ENCODE measurements at regions not wholly inside any gene's neighbourhood (a gene's known extent, or its start where the extent isn't known, plus 50 kb on each side); places are given as distances from the start of the nearest gene placed in this dataset.

GRCh38 chr3:150300852-150301517 lies 107.1 kb upstream of the TSC22D2 start:
- WGBS (ENCODE audit: insufficient coverage, insufficient replicate concordance, low lambda C conversion rate, missing lambda C conversion rate): 31% methylated on average over 8 of the region's 8 CpGs
- Histone ChIP-seq H3K4me3 (no peak overlapping the region), H3K27me3 (replicated peaks in 1 of 2; ENCODE audit: control insufficient read depth in 2 of 2, insufficient read depth in 2 of 2, low read length in 1 of 2) (no peaks in the 10 kb centered on the region; a peak in 1 of 4 replicates), H3K9ac (ENCODE audit: control insufficient read depth, insufficient read depth, low read length) (no peak overlapping the region), H3K79me2 (ENCODE audit: control insufficient read depth, insufficient read depth, low read length) (no peaks in the 10 kb centered on the region), H3K27ac (ENCODE audit: control insufficient read depth, insufficient read depth) (no peak overlapping the region), H4K20me1 (ENCODE audit: control insufficient read depth, insufficient read depth) (no peaks in the 10 kb centered on the region), H3K9me3 (replicated peaks; ENCODE audit: control insufficient read depth, insufficient read depth, low read length) (no peaks in the 10 kb centered on the region), H2AFZ (ENCODE audit: control insufficient read depth, low read depth, low read length) (no peak overlapping the region), H3K36me3 (ENCODE audit: control insufficient read depth in 2 of 2, insufficient read depth in 2 of 2, low read length in 1 of 2) (no peaks in the 10 kb centered on the region), H3K4me2 (ENCODE audit: control insufficient read depth, insufficient read depth) (no peak overlapping the region), H3K4me1 (ENCODE audit: control insufficient read depth, insufficient read depth, low read length) (no peaks in the 10 kb centered on the region)
- no peak for ATAC-seq
- in situ Hi-C loops (cut with MboI) (no loop called here), intact Hi-C loops (cut with micrococcal nuclease; ENCODE audit: unreplicated experiment) (no loop called here)
- POLR2A ChIA-PET: no interaction called here
- SMC1A ChIA-PET (ENCODE audit: uncharacterized antibody, unreplicated experiment): no interaction called here
- FAIRE-seq: no peak
- BruUV-seq (replicated peaks): no TSS peak
- CTCF ChIA-PET: interaction anchor here (0.6 to 2.0 kb wide), 5 partner anchors 10 to 194 kb away, joined by 3 to 12 read pairs (median 5); no protein-coding TSS in a partner anchor
- DNase-seq (ENCODE audit: low read depth, low spot score): no peak
- RAD21 ChIA-PET (ENCODE audit: unreplicated experiment): no interaction called here
- TF ChIP-seq SUPT20H (IDR thresholded peaks at IDR 0.05; ENCODE audit: borderline replicate concordance, control insufficient read depth, low read depth, low read length): no peak
- no peak for TF ChIP-seq PAX8 (IDR thresholded peaks at IDR 0.05)
- no peak for TF ChIP-seq LARP7 (IDR thresholded peaks at IDR 0.05)
- no peak for TF ChIP-seq SRF (IDR thresholded peaks at IDR 0.05; ENCODE audit: low read depth in 2 of 2, low read length in 2 of 2)
- no peak for TF ChIP-seq CHD1 (IDR thresholded peaks at IDR 0.05; ENCODE audit: low read depth, low read length)
- TF ChIP-seq TAF1 (IDR thresholded peaks at IDR 0.05; ENCODE audit: borderline replicate concordance, low read depth, low read length): no peak
- no peak for TF ChIP-seq NFIC (IDR thresholded peaks at IDR 0.05; ENCODE audit: low read depth, low read length)
- no peak for TF ChIP-seq SKIL (IDR thresholded peaks at IDR 0.05; ENCODE audit: low read depth, poor library complexity, severe bottlenecking)
- TF ChIP-seq WRNIP1 (IDR thresholded peaks at IDR 0.05; ENCODE audit: borderline replicate concordance, low read depth, low read length): no peak
- no peak for TF ChIP-seq IRF3 (IDR thresholded peaks at IDR 0.05)
- no peak for TF ChIP-seq JUND (IDR thresholded peaks at IDR 0.05; ENCODE audit: low read depth, low read length)
- TF ChIP-seq TCF3 (IDR thresholded peaks at IDR 0.05; ENCODE audit: borderline replicate concordance, insufficient read depth, low read depth, low read length): no peak
- TF ChIP-seq JUNB (IDR thresholded peaks at IDR 0.05): no peak
- no peak for TF ChIP-seq CEBPB (IDR thresholded peaks at IDR 0.05; ENCODE audit: borderline replicate concordance in 1 of 2, low read depth in 2 of 2, low read length in 2 of 2)
- TF ChIP-seq ZNF687 (IDR thresholded peaks at IDR 0.05): no peak
- no peak for TF ChIP-seq NFYA (IDR thresholded peaks at IDR 0.05; ENCODE audit: borderline replicate concordance, low read depth, low read length)
- no peak for TF ChIP-seq EZH2 (IDR thresholded peaks at IDR 0.05; ENCODE audit: borderline replicate concordance, control insufficient read depth, low read depth, low read length)
